HL-60/S4 (cell line): ENCODE measurements at regions not wholly inside any gene's neighbourhood (a gene's known extent, or its start where the extent isn't known, plus 50 kb on each side); places are given as distances from the start of the nearest gene placed in this dataset.

Experiments
- in situ Hi-C: fragments of 300-500 bp; cut with MboI; formaldehyde crosslinking; loops from 2 replicates; pipeline ENCODE4 v1.14.3; 2022; ENCODE audit warnings: low sequenced_read_pairs

- in situ Hi-C loops: no loop called here
These were observed 278.3 kb downstream of the SHQ1 start for GRCh38 chr3:72569754-72570440.

- in situ Hi-C loops: no loop called here
These were observed 280.2 kb downstream of the SHQ1 start for GRCh38 chr3:72568083-72568482.

GRCh38 chr3:72567474-72567873, 280.8 kb downstream of the SHQ1 start:
- in situ Hi-C loops: no loop called here

DNA sequence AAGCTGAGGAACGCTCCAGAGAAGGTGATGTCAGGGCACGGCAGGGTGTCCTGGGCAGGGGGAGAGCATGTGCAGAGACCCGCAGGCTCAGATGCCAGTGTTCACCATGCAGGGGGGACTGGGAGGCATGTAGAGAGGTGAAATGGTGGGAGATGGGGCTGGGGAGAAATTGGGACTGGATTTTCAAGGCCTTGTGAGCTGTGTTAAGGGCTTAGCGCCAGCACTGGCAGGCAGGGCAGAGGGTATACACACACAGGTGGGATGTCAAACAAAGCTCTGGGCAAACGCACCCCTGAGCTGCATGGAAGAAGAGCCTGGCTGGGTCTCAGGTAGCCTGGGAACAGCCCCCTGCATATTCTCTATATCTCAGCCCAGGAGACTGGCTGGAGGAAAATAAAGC, 282.7 kb downstream of the SHQ1 start:
- in situ Hi-C loops: no loop called here

- in situ Hi-C loops: no loop called here
These were observed 284.4 kb downstream of the SHQ1 start for GRCh38 chr3:72563690-72564370.

DNA sequence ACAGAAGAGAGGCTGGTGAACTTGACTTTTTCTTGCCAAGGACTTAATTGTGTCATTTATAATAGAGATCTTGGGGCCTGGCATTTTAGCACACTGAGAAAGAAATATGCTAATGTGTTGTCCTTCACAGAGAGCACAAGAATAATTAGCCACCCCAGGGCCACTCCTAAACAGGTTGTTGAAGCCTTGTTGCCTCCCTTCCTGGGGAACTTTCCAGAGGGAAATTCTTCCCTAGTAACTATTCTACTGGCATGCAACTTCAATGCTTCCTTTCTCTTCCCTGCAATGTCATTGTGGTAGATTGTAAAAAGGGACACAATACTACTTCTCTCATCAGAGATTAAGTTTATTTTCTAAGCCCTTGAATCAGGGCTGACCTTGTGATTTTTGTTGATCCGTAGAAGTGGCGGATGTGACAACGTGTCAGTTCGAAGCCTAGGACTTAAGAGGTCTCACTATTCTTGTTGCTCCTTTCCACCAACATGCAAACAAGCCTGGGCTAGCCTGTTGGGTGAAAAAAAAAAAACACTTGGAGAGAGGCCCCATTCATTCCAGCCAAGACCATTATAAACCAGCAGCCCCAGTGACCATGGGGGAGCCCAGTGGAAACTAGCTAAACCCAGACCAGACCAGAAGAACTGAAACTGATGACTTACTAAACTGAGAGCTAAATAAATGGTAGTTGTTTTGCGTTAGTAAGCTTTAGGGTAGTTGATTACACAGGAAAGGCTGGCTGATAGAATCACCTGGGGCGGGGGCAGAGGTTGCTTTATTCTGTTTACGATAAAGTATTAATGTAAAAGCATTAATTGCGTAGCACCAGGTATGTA, 287.2 kb downstream of the SHQ1 start:
- in situ Hi-C loops: no loop called here

DNA sequence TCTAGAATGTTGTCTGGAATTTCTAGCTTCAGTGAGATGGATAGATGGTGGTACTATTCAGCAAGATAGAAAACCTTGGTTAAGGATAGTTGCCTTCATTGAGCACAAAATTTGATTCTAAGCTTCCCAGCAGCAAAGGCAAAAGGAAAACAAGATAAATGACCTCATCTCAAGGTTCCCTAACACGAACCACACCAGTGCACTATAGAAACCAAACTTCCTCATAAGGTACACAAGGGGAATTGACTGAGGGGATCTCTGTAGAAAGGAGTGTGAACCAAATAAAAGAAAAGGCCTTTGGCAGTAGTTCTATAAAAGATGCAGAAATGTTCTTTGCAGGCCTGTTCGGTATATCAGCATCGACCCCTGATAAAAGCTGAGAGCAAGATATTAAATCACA, 288.9 kb downstream of the SHQ1 start:
- in situ Hi-C loops: no loop called here

- in situ Hi-C loops: no loop called here
These were observed 290.2 kb downstream of the SHQ1 start for GRCh38 chr3:72558001-72558400.

DNA sequence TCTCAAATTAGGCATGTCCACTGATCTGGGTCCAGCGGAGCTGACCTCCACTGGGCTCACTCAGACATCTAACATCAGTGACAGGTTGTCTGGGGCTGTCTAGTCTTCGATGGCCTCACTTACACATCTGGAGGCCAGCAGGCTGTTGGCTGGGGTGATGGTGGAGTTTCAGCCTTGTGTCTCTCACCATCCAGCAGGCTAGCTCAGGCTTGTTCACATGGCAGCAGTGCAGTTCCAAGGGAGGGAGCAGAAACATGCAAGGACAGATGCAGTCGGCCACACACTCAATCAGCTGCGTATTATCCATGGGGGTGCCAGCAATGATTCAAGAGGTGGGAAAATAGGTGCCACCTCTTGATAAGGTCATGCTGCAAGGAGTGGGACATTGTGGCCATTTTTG, 292.5 kb downstream of the SHQ1 start:
- in situ Hi-C loops: no loop called here

DNA sequence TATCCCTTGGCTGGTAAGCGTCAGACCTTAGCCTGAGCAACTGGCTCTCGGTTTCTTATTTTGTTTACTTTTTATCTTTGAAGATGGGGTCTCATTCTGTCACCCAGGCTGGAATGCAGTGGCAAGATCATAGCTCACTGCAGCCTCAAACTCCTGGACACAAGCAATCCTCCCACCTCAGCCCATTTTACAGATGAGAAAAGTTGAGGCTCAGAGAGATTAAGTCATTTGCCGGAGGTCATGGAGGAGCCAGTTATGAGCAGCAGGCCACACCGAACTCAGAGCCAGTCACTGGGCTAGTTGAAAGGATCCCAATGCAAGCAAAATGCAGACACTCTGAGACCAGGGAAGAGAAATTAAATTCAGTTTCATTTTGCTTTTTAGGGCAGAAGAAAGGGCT, 293.6 kb downstream of the SHQ1 start:
- in situ Hi-C loops: no loop called here

- in situ Hi-C loops: no loop called here
These were observed 294.9 kb downstream of the SHQ1 start for GRCh38 chr3:72553298-72553697.

- in situ Hi-C loops: no loop called here
These were observed 297.5 kb downstream of the SHQ1 start for GRCh38 chr3:72550582-72551262.

DNA sequence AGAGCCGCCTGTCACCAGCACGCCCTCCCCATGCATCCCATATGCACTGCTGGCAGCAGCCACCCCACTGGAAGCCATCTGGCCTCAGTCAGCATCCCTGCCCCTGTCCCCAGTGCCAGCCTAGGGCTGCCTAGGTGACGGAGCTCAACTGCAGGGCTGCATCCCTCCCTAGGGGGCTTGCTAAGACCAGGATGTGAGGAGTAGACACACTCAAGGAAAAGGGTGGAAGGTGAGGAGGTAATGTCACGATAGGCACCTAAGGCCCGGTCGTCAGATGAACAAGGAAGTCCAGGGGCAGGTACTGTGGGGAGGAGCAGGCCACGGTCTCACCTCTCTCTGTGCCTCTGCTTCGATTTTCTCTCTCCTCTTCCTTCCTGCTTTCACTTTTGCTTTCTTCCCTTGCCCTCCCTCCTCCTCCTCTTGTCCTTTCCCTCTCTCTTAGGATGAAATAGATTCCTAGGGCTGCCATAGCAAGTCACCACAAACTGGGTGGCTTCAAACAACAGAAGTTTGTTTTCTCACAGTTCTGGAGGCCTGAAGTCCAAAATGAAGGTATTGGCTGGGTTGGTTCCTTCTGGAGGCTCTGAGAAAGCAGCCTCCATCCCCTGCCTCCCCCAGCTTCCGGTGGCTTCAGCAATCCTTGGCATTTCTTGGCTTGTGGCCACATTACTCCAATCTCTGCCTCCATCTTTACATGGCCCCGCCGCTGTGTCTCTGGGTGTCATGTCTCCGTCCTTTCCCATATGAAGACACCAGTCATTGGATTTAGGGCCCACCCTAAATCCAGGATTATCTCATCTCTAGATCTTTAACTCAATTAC, 298.3 kb downstream of the SHQ1 start:
- in situ Hi-C loops: no loop called here

- in situ Hi-C loops: no loop called here
These were observed 299.3 kb downstream of the SHQ1 start for GRCh38 chr3:72548981-72549380.

GRCh38 chr3:72548461-72548860, 299.8 kb downstream of the SHQ1 start:
- in situ Hi-C loops: no loop called here

DNA sequence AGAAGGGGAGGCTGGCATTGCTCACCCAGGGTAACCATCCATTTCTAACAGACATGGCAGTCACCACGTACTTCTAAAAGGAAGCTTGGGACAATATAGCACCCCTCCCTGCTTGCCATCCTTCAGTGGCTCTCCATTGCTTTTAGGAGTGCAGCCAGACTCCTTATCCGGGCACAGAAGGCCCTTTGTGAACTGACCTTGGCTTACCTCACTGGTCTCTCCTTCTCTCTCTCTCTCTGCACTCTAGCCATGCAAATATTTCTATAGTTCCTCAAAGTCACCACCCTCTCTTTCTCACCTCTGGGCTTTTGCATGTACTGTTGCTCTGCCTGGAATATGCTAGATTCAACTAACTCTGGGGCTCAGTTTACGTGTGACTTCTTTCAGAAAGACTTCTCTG, 301.1 kb downstream of the SHQ1 start:
- in situ Hi-C loops: no loop called here

- in situ Hi-C loops: no loop called here
These were observed 304.0 kb downstream of the SHQ1 start for GRCh38 chr3:72544239-72544638.

- in situ Hi-C loops: no loop called here
These were observed 305.0 kb downstream of the SHQ1 start for GRCh38 chr3:72543246-72543645.

DNA sequence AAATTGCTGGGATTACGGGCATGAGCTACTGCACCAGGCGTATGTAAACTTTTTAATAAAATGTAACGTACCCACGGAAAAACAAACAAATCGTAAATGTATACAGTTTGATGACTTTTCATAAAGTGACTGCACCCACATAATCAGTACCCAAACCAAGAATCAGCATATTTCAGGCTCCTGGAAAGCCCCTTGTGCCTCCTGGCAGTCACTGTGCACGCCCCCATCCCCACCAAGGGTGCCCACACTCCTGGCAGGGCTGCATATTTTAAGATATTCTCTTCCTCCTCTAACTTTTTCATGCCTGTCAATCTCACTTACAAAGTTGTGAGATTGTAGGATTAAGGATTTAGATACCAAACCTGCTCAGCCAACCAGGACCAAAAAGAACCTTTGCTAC, 305.5 kb downstream of the SHQ1 start:
- in situ Hi-C loops: no loop called here

DNA sequence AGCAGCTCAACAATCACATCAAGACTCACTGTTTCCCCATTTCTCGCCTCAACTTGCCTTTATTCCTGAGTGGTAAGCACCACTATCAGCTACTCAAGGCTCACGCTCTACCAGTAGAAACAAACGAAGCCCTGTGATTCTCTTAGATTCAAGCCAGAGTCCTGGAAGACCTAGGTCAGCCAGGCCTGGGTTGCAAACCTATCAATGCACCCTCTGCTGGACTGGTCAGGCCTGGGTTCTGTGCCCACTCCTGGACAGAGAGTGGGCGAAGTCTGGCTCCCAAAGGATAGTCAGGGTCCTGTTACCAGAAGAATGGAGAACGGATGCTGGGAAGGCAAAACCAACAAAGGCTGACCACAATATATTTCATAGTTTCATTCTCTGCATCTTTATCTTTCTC, 308.4 kb downstream of the SHQ1 start:
- in situ Hi-C loops: no loop called here
